Fibroblast of mammary gland (primary cell): ENCODE measurements at regions not wholly inside any gene's neighbourhood (a gene's known extent, or its start where the extent isn't known, plus 50 kb on each side); places are given as distances from the start of the nearest gene placed in this dataset.

Source experiments
- DNase-seq: peaks from one replicate; pipeline ENCODE4 v3.0.0-alpha.2; 2010; ENCODE audit warnings: low read depth
- H3K4me3 ChIP-seq: 2 replicates; pipeline ENCODE4 v1.5.1; 2011; ENCODE audit warnings: low read depth, mild to moderate bottlenecking, low read length, moderate library complexity; ENCODE audit not compliant: control insufficient read depth
- CTCF ChIP-seq: conservative IDR thresholded peaks from 2 replicates; pipeline ENCODE4 v1.5.1; 2011; ENCODE audit warnings: low read depth, low read length, inconsistent platforms; ENCODE audit not compliant: control insufficient read depth, insufficient read depth

GRCh38 chr5:130529111-130529510 lies 624.8 kb downstream of the CHSY3 start:
- no peak overlapping the region for H3K4me3 ChIP-seq
- no peak for DNase-seq
- no peak for TF ChIP-seq CTCF

GRCh38 chr5:130528474-130528873 lies 624.2 kb downstream of the CHSY3 start:
- DNase-seq = peak; percentile 72
- no peak overlapping the region for H3K4me3 ChIP-seq
- TF ChIP-seq CTCF = no peak

- DNase-seq = no peak
- no peak overlapping the region for H3K4me3 ChIP-seq
- no peak for TF ChIP-seq CTCF
These were observed 622.4 kb downstream of the CHSY3 start for GRCh38 chr5:130526708-130527107.

- DNase-seq = peak; percentile 22
- no peak overlapping the region for H3K4me3 ChIP-seq
- TF ChIP-seq CTCF = no peak
These were observed 615.9 kb downstream of the CHSY3 start for GRCh38 chr5:130520211-130520610.

GRCh38 chr5:130514984-130515690 lies 610.9 kb downstream of the CHSY3 start:
- TF ChIP-seq CTCF = no peak
- H3K4me3 ChIP-seq = no peak overlapping the region
- DNase-seq = peak; percentile 92

GRCh38 chr5:130502702-130503101 lies 598.4 kb downstream of the CHSY3 start:
- TF ChIP-seq CTCF = no peak
- no peak for DNase-seq
- H3K4me3 ChIP-seq = no peak overlapping the region
